Right atrium auricular region (tissue), 2 donors: ENCODE measurements at regions not wholly inside any gene's neighbourhood (a gene's known extent, or its start where the extent isn't known, plus 50 kb on each side); places are given as distances from the start of the nearest gene placed in this dataset.

Source experiments
- DNase-seq: peaks from one replicate; pipeline ENCODE4 v3.0.0-alpha.2; 2019; ENCODE audit warnings: low spot score
- H3K27ac ChIP-seq, 2 donors: fragments of 200-600 bp; sonication (generic); 1 replicate in 1 of 2; 2 replicates in 1 of 2; pipeline ENCODE4 v1.5.1; 2016 to 2019
- H3K27me3 ChIP-seq, 2 donors: fragments of 200-600 bp; sonication (generic); one replicate each; pipeline versions ENCODE4 v1.5.1 to v1.6.0; 2017 to 2019
- H3K36me3 ChIP-seq: fragments of 200-600 bp; sonication (generic); one replicate; pipeline ENCODE4 v1.5.1; 2016
- H3K4me1 ChIP-seq, 2 donors: fragments of 200-600 bp; sonication (generic); one replicate each; pipeline versions ENCODE4 v1.5.1 to v1.6.0; 2017 to 2019
- H3K4me3 ChIP-seq, 2 donors: fragments of 200-600 bp; sonication (generic); 1 replicate in 1 of 2; 2 replicates in 1 of 2; pipeline ENCODE4 v1.5.1; 2017 to 2019; ENCODE audit warnings: mild to moderate bottlenecking in 1 of 2, moderate library complexity in 1 of 2
- H3K9me3 ChIP-seq, 2 donors: fragments of 200-600 bp; sonication (generic); one replicate each; pipeline ENCODE4 v1.5.1; 2019
- CTCF ChIP-seq, 2 donors: fragments of 200-600 bp; sonication (generic); IDR thresholded peaks; one replicate each; pipeline ENCODE4 v1.5.1; 2019; ENCODE audit warnings: antibody characterized with exemption in 2 of 2

- H3K4me1 ChIP-seq: no peaks in the 10 kb centered on the region
- H3K4me3 ChIP-seq: no peak overlapping the region
- peaks cover 0 to 5% of the 10 kb centered on the region in 2 donors for H3K9me3 ChIP-seq
- no peak overlapping the region for H3K27ac ChIP-seq
- H3K36me3 ChIP-seq: no peaks in the 10 kb centered on the region
- TF ChIP-seq CTCF (IDR thresholded peaks at IDR 0.05): no peak
- no peak for DNase-seq
- H3K27me3 ChIP-seq: no peaks in the 10 kb centered on the region
Measured at GRCh38 chr6:14059791-14060436, 57.7 kb upstream of the CD83 start.

DNA sequence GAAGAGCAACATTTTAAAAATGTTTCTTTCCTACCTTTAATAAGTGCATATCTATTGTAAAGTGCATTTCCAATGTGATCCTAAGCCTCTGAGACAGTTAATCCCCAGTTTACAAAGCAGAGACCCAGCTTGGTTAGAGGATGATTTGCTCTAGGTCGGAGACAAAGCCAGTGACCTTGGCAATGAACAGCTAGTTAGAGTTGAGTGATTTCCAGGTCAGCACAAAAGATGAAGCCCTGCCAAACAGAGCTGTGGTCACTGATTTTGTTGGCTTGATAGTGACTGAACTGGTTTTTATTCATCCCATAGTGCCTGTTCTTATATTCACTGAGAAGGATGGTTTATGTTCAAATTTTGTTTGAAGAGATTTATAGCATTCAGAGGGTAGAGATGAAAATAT lies 56.6 kb upstream of the CD83 start:
- Histone ChIP-seq H3K4me1 (no peaks in the 10 kb centered on the region), H3K9me3 (peaks cover 0 to 5% of the 10 kb centered on the region in 2 donors), H3K4me3 (no peak overlapping the region), H3K27me3 (no peaks in the 10 kb centered on the region), H3K36me3 (no peaks in the 10 kb centered on the region), H3K27ac (no peak overlapping the region)
- no peak for DNase-seq
- TF ChIP-seq CTCF (IDR thresholded peaks at IDR 0.05): no peak

- Histone ChIP-seq H3K27me3 (no peaks in the 10 kb centered on the region), H3K4me3 (no peak overlapping the region), H3K9me3 (peaks cover 0 to 5% of the 10 kb centered on the region in 2 donors), H3K4me1 (no peaks in the 10 kb centered on the region), H3K27ac (no peak overlapping the region), H3K36me3 (no peaks in the 10 kb centered on the region)
- no peak for DNase-seq
- TF ChIP-seq CTCF (IDR thresholded peaks at IDR 0.05): no peak
Measured at GRCh38 chr6:14061643-14062042, 55.9 kb upstream of the CD83 start.

DNA sequence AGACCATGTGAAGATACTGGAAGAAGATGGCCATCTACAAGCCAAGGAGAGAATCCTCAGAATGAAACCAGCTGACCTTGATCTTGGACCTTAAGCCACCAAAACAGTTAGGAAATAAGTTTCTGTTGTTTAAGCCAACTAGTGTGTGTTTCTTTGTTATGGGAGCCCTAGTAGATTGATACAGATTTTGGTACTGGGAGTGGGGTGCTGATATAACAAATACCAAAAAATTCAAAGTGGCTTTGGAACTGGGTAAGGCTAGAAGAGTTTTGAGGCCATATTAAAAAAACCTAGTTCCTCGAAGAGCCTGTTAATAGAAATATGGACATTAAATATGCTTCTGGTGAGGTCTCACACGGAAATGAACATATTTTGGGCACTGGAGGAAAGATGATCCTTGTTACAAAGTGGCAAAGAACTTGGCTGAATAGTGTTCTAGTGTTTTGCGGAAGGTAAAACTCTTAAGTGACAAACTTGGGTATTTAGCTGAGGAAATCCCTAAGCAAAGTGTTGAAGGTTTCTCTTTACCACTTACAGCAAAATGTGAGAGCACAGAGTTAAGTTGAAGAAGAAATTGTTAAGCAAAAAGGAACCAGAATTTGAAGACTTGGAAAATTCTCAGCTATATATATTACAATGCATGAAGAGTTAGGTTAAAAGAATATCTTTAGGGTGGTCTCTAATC lies 55.1 kb upstream of the CD83 start:
- no peak for TF ChIP-seq CTCF (IDR thresholded peaks at IDR 0.05)
- Histone ChIP-seq H3K27ac (no peak overlapping the region), H3K4me3 (no peak overlapping the region), H3K4me1 (no peaks in the 10 kb centered on the region), H3K36me3 (no peaks in the 10 kb centered on the region), H3K9me3 (peaks cover 0 to 5% of the 10 kb centered on the region in 2 donors), H3K27me3 (no peaks in the 10 kb centered on the region)
- no peak for DNase-seq

GRCh38 chr6:14063756-14064155 lies 53.8 kb upstream of the CD83 start:
- Histone ChIP-seq H3K4me1 (no peaks in the 10 kb centered on the region), H3K9me3 (peaks cover 0 to 5% of the 10 kb centered on the region in 2 donors), H3K4me3 (no peak overlapping the region), H3K27ac (no peak overlapping the region), H3K36me3 (no peaks in the 10 kb centered on the region), H3K27me3 (no peaks in the 10 kb centered on the region)
- TF ChIP-seq CTCF (IDR thresholded peaks at IDR 0.05): no peak
- no peak for DNase-seq
